ENCODE measurements at regions not wholly inside any gene's neighbourhood (a gene's known extent, or its start where the extent isn't known, plus 50 kb on each side); places are given as distances from the start of the nearest gene placed in this dataset.

DNA sequence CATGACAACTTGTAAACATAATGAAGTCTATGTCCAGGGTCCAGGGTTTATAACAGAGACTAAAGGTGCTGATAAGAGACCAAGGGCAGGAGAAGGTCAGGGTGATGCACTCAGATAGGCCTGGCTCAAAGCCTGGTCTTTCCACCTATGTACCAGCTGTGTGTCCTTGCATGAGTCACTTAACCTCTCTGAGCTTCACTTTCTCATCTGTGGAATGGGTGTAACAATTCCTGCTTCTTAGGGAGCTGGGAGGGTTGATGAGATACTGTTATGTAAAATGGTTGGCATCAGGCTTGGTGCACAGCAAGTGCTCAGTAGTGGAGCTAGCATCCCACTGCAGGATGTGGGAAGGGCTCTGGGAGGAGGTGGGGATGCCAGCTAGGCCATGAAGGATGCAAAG is 143.7 kb upstream of the CSF3R start:
- Mint-ChIP-seq H3K9me3 (no peaks in the 10 kb centered on the region), H3K27me3 (peaks cover 29% of the 10 kb centered on the region), H3K4me1 (ENCODE audit: low read depth) (peaks cover 9% of the 10 kb centered on the region), H3K4me3 (no peak overlapping the region), H3K36me3 (ENCODE audit: low read depth) (no peaks in the 10 kb centered on the region), H3K27ac (no peak overlapping the region)
- no peak for DNase-seq

DNA sequence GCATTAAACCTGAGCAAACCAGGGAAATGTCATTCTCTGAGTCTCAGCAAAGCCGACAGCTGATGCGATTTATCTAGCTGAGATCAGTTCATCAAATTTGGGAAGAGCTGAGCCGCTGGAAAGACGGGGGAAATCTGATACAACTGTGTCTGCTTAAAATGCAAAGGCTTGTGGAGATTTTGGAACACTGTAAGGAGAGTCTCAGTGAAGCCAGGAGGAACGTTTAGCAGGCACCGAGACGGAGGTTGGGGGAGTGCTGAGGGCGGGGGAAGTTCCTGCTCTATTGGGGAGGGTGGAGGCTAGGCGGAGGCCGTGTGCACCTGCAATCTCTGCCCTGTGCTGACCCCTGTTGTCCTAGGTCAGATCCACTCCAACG is 143.2 kb upstream of the CSF3R start:
- H3K4me1 Mint-ChIP-seq (ENCODE audit: low read depth), result peaks cover 9% of the 10 kb centered on the region
- DNase-seq, result no peak
- no peaks in the 10 kb centered on the region for H3K9me3 Mint-ChIP-seq
- H3K36me3 Mint-ChIP-seq (ENCODE audit: low read depth), result no peaks in the 10 kb centered on the region
- H3K27me3 Mint-ChIP-seq, result peaks cover 29% of the 10 kb centered on the region
- no peak overlapping the region for H3K27ac Mint-ChIP-seq
- H3K4me3 Mint-ChIP-seq, result no peak overlapping the region

DNA sequence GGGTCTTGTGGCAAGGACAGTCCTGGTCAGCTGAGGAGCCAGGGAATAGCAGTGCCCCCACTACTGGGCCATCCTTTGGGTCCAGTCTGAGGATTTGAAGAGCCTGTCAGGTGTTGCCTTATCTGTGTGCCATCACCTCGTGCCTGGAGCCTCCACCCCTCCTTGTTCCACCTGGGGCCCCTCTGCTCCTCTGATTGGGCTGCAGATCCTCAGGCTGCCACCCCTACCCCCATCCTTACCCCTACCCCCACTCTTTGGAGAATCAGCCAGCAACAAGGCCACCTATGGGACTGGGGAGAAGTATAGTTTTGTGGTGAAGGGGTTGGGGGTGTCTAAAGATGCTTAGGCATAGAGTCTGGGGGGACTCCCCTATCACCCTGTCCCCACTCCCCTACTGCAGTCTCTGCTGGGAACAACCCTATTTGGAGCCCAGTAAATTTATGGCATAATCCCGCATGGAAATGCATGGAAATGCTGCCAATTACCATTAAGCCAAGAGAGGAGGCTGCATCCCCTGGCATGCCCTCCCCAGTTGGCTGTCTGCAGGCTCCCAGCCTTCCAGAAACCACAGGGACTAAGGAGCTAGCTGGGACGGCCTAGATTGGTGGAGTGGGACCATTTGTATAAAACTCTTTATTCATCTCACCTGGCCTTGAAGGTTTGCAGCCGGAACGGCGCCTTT is 142.7 kb upstream of the CSF3R start:
- H3K4me3 Mint-ChIP-seq, result no peak overlapping the region
- no peaks in the 10 kb centered on the region for H3K36me3 Mint-ChIP-seq (ENCODE audit: low read depth)
- no peak overlapping the region for H3K27ac Mint-ChIP-seq
- no peak for DNase-seq
- no peaks in the 10 kb centered on the region for H3K9me3 Mint-ChIP-seq
- H3K27me3 Mint-ChIP-seq, result peaks cover 29% of the 10 kb centered on the region
- H3K4me1 Mint-ChIP-seq (ENCODE audit: low read depth), result peaks cover 9% of the 10 kb centered on the region

DNA sequence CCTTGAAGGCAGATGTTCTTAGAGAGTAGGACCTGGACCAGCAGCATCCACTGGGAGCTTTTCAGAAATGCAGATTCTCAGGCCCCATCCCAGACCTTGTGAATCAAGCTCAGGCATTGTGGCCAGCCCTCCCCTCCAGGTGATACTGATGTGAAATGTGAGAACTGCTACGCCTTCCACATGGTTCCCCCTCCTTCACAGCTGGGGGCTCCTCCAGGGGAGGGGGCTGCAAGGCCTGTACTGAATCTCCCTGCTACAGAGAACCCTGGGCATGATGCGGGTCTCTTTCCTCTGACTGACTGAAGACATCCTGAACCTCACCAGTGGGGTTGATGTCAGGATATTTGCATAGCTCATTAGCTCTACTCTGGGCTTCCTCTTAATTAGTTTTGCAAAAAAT is 141.8 kb upstream of the CSF3R start:
- Mint-ChIP-seq H3K27ac (no peak overlapping the region), H3K9me3 (no peaks in the 10 kb centered on the region)
- DNase-seq, result no peak

DNA sequence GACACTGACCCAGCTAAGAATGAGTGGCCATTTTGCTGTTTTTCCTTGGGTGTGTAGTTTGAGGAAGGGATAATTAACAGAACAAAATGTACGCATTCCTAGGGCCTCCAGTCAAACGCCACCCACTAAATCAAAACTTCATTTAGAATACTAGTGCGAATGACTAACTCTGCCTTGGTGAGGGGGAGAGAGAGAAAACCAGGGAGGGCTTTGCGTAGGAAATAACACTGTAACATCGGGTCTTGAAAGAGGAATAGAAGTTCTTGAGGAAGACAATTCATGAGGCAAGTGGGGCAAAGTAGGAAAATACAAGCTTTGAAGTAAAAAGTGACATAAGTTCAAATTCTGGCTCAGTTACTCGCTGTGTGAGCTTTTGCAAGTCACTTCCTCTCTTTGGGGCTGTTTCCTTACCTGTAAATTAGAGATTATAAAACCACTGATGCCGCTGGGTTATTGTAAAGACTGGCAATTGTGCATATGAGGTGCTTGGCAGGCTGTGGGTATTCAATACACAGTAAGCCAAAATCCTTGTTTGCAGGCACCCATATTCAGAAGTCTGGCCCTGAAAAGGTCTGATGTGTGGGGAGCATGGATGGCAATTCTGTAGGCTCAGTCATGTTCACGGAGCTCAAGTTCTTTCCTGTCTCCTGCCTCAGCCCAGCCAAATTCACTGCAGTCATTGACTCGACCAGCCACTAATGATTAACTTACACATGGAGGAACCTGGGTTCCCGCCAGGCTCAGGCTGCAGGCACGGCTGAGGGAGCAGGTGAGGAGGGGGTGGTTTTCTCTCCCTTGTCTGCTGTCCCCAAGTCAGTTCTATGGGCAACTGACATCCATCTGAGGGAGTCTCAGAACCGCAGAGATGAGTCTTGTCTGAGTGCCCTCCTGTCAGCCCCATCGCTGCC is 140.3 kb upstream of the CSF3R start:
- DNase-seq, result no peak
- Mint-ChIP-seq H3K9me3 (no peaks in the 10 kb centered on the region), H3K4me1 (ENCODE audit: low read depth) (peaks cover 9% of the 10 kb centered on the region), H3K27ac (no peak overlapping the region), H3K36me3 (ENCODE audit: low read depth) (no peaks in the 10 kb centered on the region), H3K27me3 (peaks cover 29% of the 10 kb centered on the region), H3K4me3 (no peak overlapping the region)

More for the DNA sequence above, 141.8 kb upstream of the CSF3R start:
- Mint-ChIP-seq H3K4me1 (ENCODE audit: low read depth) (peaks cover 9% of the 10 kb centered on the region), H3K36me3 (ENCODE audit: low read depth) (no peaks in the 10 kb centered on the region), H3K27me3 (peaks cover 29% of the 10 kb centered on the region), H3K4me3 (no peak overlapping the region)

DNA sequence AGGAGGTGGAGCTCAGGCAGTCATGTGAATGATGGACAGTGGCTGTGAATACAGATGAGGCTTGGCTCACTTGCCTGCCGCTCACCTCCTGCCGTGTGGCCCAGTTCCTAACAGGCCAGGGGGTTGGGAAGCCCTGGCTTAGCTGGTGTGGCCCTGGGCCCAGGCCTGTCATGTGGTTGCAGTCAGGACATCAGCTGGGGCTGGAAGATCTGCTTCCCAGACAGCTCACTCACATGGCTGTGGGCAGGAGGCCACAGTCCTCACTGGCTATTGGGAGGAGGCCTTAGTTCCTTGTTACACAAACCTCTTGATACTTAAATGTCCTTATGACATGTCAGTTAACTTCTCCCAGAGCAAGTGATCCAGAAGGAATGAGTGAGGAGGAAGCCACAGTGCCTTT is 138.8 kb upstream of the CSF3R start:
- no peaks in the 10 kb centered on the region for H3K36me3 Mint-ChIP-seq (ENCODE audit: low read depth)
- DNase-seq, result no peak
- peaks cover 26% of the 10 kb centered on the region for H3K27me3 Mint-ChIP-seq
- H3K27ac Mint-ChIP-seq, result no peak overlapping the region
- no peak overlapping the region for H3K4me3 Mint-ChIP-seq
- H3K4me1 Mint-ChIP-seq (ENCODE audit: low read depth), result peaks cover 9% of the 10 kb centered on the region
- H3K9me3 Mint-ChIP-seq, result no peaks in the 10 kb centered on the region

DNA sequence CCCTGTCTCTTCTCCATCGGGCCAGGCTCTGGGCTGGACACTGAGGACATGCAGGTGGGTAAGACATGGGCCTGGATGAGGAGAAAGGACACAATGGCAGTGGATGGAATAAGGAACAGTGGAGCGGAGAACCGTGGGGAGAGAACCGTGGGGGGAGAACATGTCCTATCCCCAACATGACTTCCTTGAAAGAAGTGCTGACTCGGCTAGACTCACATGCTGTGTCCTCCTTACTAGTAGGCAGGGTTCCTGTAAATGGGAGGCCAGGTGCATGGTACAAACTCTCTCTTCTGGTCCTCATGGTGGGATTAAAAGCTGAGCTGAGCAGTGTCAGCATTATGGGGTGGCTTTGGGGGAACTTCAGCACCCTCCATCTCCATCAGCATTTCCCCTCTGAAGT is 137.4 kb upstream of the CSF3R start:
- H3K4me1 Mint-ChIP-seq (ENCODE audit: low read depth), result peaks cover 9% of the 10 kb centered on the region
- H3K36me3 Mint-ChIP-seq (ENCODE audit: low read depth), result no peaks in the 10 kb centered on the region
- no peak overlapping the region for H3K4me3 Mint-ChIP-seq
- H3K9me3 Mint-ChIP-seq, result no peaks in the 10 kb centered on the region
- H3K27ac Mint-ChIP-seq, result no peak overlapping the region
- DNase-seq, result no peak
- peaks cover 21% of the 10 kb centered on the region for H3K27me3 Mint-ChIP-seq

DNA sequence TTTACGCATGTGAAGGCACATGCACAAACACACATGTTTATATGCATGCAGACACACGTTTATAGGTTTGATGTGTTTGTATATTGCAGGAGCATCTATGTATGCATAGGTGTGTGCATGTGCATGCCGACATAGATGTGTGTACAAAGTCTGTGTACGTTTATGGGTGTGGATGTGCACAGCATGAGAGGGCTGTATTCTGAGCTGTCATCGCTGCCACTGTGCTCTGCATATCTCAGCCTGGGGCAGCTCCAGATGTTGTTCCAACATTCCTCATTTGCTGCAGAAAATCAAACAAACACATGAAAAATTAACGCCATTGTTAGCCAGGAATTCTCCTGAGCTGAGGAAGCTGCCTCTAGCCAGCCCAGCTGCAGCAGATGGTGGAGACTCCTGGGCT is 132.3 kb upstream of the CSF3R start:
- Mint-ChIP-seq H3K4me1 (ENCODE audit: low read depth) (no peaks in the 10 kb centered on the region), H3K27me3 (no peaks in the 10 kb centered on the region), H3K4me3 (no peak overlapping the region), H3K36me3 (ENCODE audit: low read depth) (no peaks in the 10 kb centered on the region), H3K9me3 (no peaks in the 10 kb centered on the region), H3K27ac (no peak overlapping the region)
- DNase-seq, result no peak

DNA sequence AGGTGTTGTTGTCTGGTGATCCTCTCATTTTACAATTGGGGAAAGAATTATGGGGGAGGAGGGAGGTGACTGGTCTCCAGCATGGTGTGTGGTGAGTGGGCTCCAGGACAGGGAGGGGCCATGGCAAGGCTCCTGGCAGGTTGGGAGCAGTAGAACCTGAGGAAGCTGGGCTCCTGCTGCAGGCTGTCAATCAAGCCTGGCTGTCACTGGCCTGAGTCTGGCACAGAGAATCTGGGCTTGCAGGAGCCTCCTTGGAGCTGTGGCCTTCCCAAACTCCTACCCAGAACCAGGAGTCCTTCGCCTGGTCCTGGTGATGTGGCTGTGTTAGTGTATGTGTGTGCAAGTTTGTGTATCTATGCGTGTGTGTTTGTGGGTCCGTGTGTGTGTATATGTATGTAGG is 131.9 kb upstream of the CSF3R start:
- Mint-ChIP-seq H3K36me3 (ENCODE audit: low read depth) (no peaks in the 10 kb centered on the region), H3K9me3 (no peaks in the 10 kb centered on the region), H3K27me3 (no peaks in the 10 kb centered on the region), H3K4me1 (ENCODE audit: low read depth) (no peaks in the 10 kb centered on the region), H3K4me3 (no peak overlapping the region), H3K27ac (no peak overlapping the region)
- DNase-seq, result no peak

DNA sequence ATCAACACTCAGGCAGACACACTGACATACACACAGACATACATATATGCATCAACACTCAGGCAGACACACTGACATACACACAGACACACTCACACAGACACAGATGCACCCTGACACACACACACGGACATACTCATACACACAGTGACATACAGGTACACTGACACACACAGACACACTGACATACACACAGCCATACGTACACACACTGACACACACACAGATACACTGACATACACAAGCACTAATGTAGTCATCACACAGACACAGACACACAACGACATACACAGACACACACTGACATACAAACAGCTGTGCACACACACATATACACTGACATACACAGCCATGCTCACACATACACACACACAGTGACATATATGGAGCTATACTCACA is 131.0 kb upstream of the CSF3R start:
- peaks cover 4% of the 10 kb centered on the region for H3K27me3 Mint-ChIP-seq
- no peak overlapping the region for H3K4me3 Mint-ChIP-seq
- no peaks in the 10 kb centered on the region for H3K9me3 Mint-ChIP-seq
- H3K36me3 Mint-ChIP-seq (ENCODE audit: low read depth), result no peaks in the 10 kb centered on the region
- H3K27ac Mint-ChIP-seq, result no peak overlapping the region
- no peaks in the 10 kb centered on the region for H3K4me1 Mint-ChIP-seq (ENCODE audit: low read depth)
- DNase-seq, result no peak

DNA sequence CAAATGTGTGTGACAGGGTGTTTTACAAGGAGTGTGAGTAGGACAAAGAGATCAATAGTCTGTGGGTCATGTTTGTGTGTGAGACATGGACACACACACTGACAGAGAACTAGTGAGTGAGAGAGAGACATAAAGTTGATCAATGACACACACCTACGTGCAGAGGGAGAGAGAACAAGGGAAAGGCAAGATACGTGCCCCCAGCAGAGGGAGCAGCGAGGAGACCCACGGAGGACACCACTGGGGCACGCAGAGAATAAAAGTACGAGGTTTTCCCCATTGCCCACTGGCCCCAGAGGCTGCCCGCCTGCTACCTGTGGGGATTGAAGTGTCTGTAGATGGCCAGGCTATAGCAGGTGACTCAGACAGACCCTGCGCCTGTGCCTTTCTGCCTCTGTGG is 130.2 kb upstream of the CSF3R start:
- Mint-ChIP-seq H3K36me3 (ENCODE audit: low read depth) (no peaks in the 10 kb centered on the region), H3K27me3 (peaks cover 4% of the 10 kb centered on the region), H3K4me1 (ENCODE audit: low read depth) (no peaks in the 10 kb centered on the region), H3K27ac (no peak overlapping the region), H3K9me3 (no peaks in the 10 kb centered on the region), H3K4me3 (no peak overlapping the region)
- DNase-seq, result no peak

DNA sequence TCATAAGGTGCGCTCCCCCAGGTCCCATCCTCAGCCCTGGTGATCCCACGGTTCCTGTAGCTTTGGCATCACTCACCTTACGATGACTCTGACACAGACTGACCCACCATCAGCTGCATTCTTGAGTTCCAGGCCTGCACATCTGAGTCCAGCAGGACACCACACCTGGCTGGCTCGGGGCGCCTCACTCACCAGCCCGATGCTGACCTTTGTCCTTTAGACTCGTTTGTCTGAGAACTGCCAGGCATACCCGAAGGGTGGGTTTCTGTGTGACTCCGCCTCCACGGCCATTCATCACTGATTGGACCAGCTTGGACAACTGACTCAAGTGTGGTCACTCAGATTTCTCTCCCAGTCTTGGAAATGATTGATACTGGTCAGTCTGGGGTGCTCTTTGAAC is 129.4 kb upstream of the CSF3R start:
- DNase-seq, result no peak
- Mint-ChIP-seq H3K4me1 (ENCODE audit: low read depth) (peaks cover 6% of the 10 kb centered on the region), H3K27ac (no peak overlapping the region), H3K36me3 (ENCODE audit: low read depth) (no peaks in the 10 kb centered on the region), H3K9me3 (no peaks in the 10 kb centered on the region), H3K4me3 (no peak overlapping the region), H3K27me3 (peaks cover 4% of the 10 kb centered on the region)

DNA sequence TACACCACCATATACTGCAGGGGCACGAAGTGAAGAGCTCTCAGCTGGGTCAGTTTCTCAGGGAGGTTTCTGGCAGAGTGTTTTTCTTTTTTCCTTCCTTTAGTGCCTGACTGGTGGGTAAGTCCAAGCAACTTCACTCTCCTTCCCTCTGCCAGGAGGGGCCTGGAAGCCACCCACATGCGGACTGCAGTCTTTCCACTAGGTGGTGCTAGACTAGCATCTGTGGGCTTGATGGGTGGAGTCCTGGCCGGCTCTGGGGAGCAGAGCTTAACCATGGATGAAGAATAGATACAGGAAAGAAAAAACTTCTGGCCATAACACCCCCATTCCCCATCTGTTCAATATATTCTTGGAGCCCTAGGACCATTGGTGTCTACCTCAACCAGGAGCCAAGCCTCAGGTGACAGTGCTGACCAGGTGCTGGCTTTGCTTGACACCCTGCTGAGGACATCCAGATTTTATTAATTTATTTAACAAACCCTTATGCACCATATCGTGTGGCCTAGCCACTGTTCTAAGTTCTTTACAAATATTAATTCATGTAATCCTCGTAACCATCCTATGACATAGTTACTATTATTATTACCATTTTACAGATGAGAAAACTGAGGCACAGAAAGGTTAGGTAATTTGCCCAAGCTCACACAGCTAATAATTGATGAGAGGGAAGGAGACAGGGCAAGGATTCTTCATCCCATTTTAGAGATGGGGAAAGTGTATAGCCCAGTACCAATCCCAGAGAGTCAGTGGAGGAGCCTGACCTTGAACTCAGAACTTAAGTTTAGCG is 126.7 kb upstream of the CSF3R start:
- Mint-ChIP-seq H3K27me3 (peaks cover 7% of the 10 kb centered on the region), H3K9me3 (no peaks in the 10 kb centered on the region), H3K4me3 (no peak overlapping the region), H3K36me3 (ENCODE audit: low read depth) (no peaks in the 10 kb centered on the region), H3K4me1 (ENCODE audit: low read depth) (peaks cover 22% of the 10 kb centered on the region), H3K27ac (no peak overlapping the region)
- peak; percentile 45 for DNase-seq

DNA sequence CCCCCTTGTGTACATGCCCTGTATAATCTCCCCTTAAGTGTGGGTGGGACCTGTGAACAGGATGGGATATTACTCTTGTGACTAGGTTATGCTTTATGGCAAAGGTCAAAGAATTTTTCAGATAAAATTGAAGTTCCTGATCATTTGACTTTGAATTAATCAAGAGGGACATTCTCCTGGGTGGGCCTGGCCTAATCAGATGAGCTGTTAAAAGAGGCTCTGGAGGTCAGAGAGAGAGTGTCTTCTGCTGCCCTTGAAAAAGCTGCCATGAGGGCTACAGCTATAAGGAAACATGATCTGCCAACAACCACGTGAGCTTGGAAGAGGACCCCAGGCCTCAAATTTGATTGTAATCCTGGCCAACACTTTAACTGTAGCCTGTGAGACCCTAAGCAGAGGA is 125.6 kb upstream of the CSF3R start:
- no peaks in the 10 kb centered on the region for H3K36me3 Mint-ChIP-seq (ENCODE audit: low read depth)
- peaks cover 22% of the 10 kb centered on the region for H3K4me1 Mint-ChIP-seq (ENCODE audit: low read depth)
- H3K4me3 Mint-ChIP-seq, result no peak overlapping the region
- DNase-seq, result no peak
- peaks cover 7% of the 10 kb centered on the region for H3K27me3 Mint-ChIP-seq
- no peak overlapping the region for H3K27ac Mint-ChIP-seq
- H3K9me3 Mint-ChIP-seq, result no peaks in the 10 kb centered on the region

DNA sequence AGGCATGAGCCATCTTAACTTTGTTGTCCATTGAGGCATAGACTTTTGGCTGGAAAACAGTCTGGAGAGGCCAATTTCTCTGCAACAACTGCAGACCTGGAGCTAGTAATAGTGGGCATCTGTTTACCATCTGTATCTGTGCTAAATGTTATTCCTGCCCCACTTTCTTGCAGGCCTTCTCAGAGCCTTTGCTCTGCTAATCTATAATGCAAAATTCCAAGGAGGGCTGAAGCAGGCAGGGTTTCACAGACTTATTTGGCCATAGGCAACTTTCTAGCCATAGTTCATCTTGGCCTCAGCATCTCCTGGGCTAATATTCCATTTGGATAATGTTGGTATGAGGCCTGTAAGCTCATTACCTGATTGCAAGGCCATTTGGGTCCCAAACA is 124.5 kb upstream of the CSF3R start:
- H3K4me1 Mint-ChIP-seq (ENCODE audit: low read depth), result peaks cover 22% of the 10 kb centered on the region
- peaks cover 12% of the 10 kb centered on the region for H3K27me3 Mint-ChIP-seq
- H3K4me3 Mint-ChIP-seq, result no peak overlapping the region
- H3K9me3 Mint-ChIP-seq, result no peaks in the 10 kb centered on the region
- H3K27ac Mint-ChIP-seq, result no peak overlapping the region
- H3K36me3 Mint-ChIP-seq (ENCODE audit: low read depth), result no peaks in the 10 kb centered on the region
- DNase-seq, result no peak

Measured in activated T-cell treated with anti-CD3 and anti-CD28 coated beads, Interleukin-2, amount 50 U/mL, for 24 hours (primary cell).